Thyroid gland (tissue), 4 donors: ENCODE measurements at regions not wholly inside any gene's neighbourhood (a gene's known extent, or its start where the extent isn't known, plus 50 kb on each side); places are given as distances from the start of the nearest gene placed in this dataset.

Source experiments
- DNase-seq, 2 donors: peaks; one replicate each; pipeline ENCODE4 v3.0.0-alpha.2; 2019
- H3K27ac ChIP-seq, 3 donors: fragments of 200-600 bp; sonication (generic); 1 replicate in 2 of 3; 2 replicates in 1 of 3; pipeline ENCODE4 v1.5.1; 2016 to 2019; ENCODE audit warnings: mild to moderate bottlenecking in 1 of 3, moderate library complexity in 1 of 3
- H3K27me3 ChIP-seq: fragments of 200-600 bp; sonication (generic); one replicate; pipeline ENCODE4 v1.5.1; 2019
- H3K36me3 ChIP-seq, 2 donors: fragments of 200-600 bp; sonication (generic); one replicate each; pipeline ENCODE4 v1.5.1; 2016 to 2019
- H3K4me1 ChIP-seq, 2 donors: fragments of 200-600 bp; sonication (generic); one replicate each; pipeline ENCODE4 v1.5.1; 2017 to 2019
- H3K4me3 ChIP-seq, 3 donors: fragments of 200-600 bp; sonication (generic); replicated peaks in 1 of 3; 1 replicate in 2 of 3; 2 replicates in 1 of 3; pipeline ENCODE4 v1.5.1; 2016; ENCODE audit warnings: mild to moderate bottlenecking in 1 of 3
- H3K9me3 ChIP-seq: fragments of 200-600 bp; sonication (generic); one replicate; pipeline ENCODE4 v1.5.1; 2017
- CTCF ChIP-seq, 6 experiments: fragments of 200-600 bp in 3 of 6; fragments of 450-650 bp in 3 of 6; sonication (generic) in 3 of 6; IDR thresholded peaks; one replicate each; pipeline ENCODE4 v1.5.1; 2016 to 2019; ENCODE audit warnings: antibody characterized with exemption in 6 of 6, mild to moderate bottlenecking in 2 of 6, inconsistent platforms in 1 of 6, moderate library complexity in 1 of 6
- POLR2A ChIP-seq, 2 donors: fragments of 450-650 bp; IDR thresholded peaks; one replicate each; pipeline ENCODE4 v1.6.1; 2017; ENCODE audit warnings: antibody characterized with exemption in 2 of 2, mild to moderate bottlenecking in 2 of 2, moderate library complexity in 1 of 2
- WGBS, 2 donors: methylation state at CpG; one replicate each; pipeline ENCODE4 v1.1.5; 2017; 5-methylcytosine and 5-hydroxymethylcytosine counted together
- intact Hi-C: fragments of 100-400 bp; cut with DNase I; formaldehyde crosslinking; loops from one replicate; pipeline ENCODE4 v1.15.1; 2023

- no peaks in the 10 kb centered on the region for H3K9me3 ChIP-seq
- no peak for DNase-seq
- TF ChIP-seq POLR2A (IDR thresholded peaks at IDR 0.05): no peak
- no peak for TF ChIP-seq CTCF (IDR thresholded peaks at IDR 0.05)
- no peak overlapping the region for H3K27ac ChIP-seq
- 50 to 64% methylated on average over 4 of the region's 4 CpGs for WGBS, 2 donors
- intact Hi-C loops: no loop called here
- no peaks in the 10 kb centered on the region for H3K27me3 ChIP-seq
- H3K4me3 ChIP-seq: no peak overlapping the region
- no peaks in the 10 kb centered on the region for H3K4me1 ChIP-seq
- H3K36me3 ChIP-seq: no peaks in the 10 kb centered on the region
These were observed 405.7 kb upstream of the MCTP2 start for GRCh38 chr15:93825682-93826081.

- WGBS, 2 donors: 80 to 88% methylated on average over 9 of the region's 9 CpGs
- Histone ChIP-seq H3K36me3 (no peaks in the 10 kb centered on the region), H3K4me1 (no peaks in the 10 kb centered on the region), H3K27ac (no peak overlapping the region), H3K4me3 (no peak overlapping the region), H3K27me3 (no peaks in the 10 kb centered on the region), H3K9me3 (no peaks in the 10 kb centered on the region)
- DNase-seq: no peak
- intact Hi-C loops: no loop called here
- no peak for TF ChIP-seq CTCF (IDR thresholded peaks at IDR 0.05)
- no peak for TF ChIP-seq POLR2A (IDR thresholded peaks at IDR 0.05)
These were observed 407.1 kb upstream of the MCTP2 start for GRCh38 chr15:93823971-93824913.

GRCh38 chr15:93820566-93820965 is 410.8 kb upstream of the MCTP2 start:
- Histone ChIP-seq H3K9me3 (no peaks in the 10 kb centered on the region), H3K4me1 (no peaks in the 10 kb centered on the region), H3K4me3 (no peak overlapping the region), H3K27me3 (no peaks in the 10 kb centered on the region), H3K27ac (no peak overlapping the region), H3K36me3 (no peaks in the 10 kb centered on the region)
- DNase-seq: no peak
- TF ChIP-seq CTCF (IDR thresholded peaks at IDR 0.05) (no peak), POLR2A (IDR thresholded peaks at IDR 0.05) (no peak)
- intact Hi-C loops: no loop called here
- 77 to 85% methylated on average over 4 of the region's 4 CpGs for WGBS, 2 donors

- WGBS, 2 donors: 83% methylated on average over 4 of the region's 4 CpGs
- no peaks in the 10 kb centered on the region for H3K27me3 ChIP-seq
These were observed 411.5 kb upstream of the MCTP2 start for GRCh38 chr15:93819826-93820225.

More at GRCh38 chr15:93819826-93820225, 411.5 kb upstream of the MCTP2 start:
- intact Hi-C loops: no loop called here
- H3K9me3 ChIP-seq: no peaks in the 10 kb centered on the region
- no peak overlapping the region for H3K4me3 ChIP-seq
- no peaks in the 10 kb centered on the region for H3K36me3 ChIP-seq
- no peak overlapping the region for H3K27ac ChIP-seq
- no peak for DNase-seq
- H3K4me1 ChIP-seq: no peaks in the 10 kb centered on the region
- no peak for TF ChIP-seq POLR2A (IDR thresholded peaks at IDR 0.05)
- TF ChIP-seq CTCF (IDR thresholded peaks at IDR 0.05): no peak
